K562 (cell line): ENCODE measurements at regions not wholly inside any gene's neighbourhood (a gene's known extent, or its start where the extent isn't known, plus 50 kb on each side); places are given as distances from the start of the nearest gene placed in this dataset.

Experiments
- ADNP ChIP-seq: fragments of 200-800 bp; sonication (Bioruptor generic); IDR thresholded peaks from 2 replicates; pipeline ENCODE4 v1.6.1; 2016; ENCODE audit warnings: missing genetic modification characterization, missing compliant biosample characterization
- ARID2 ChIP-seq: fragments of 450-650 bp; IDR thresholded peaks from 2 replicates; pipeline ENCODE4 v1.6.1; 2017; ENCODE audit warnings: antibody characterized with exemption, mild to moderate bottlenecking
- BMI1 ChIP-seq: fragments of 150-350 bp; IDR thresholded peaks from 2 replicates; pipeline ENCODE4 v1.6.1; 2014; ENCODE audit warnings: low read length
- FOXP1 ChIP-seq: sonication (generic); formaldehyde crosslinking; IDR thresholded peaks from 2 replicates; pipeline ENCODE4 v1.8.0; 2022; ENCODE audit warnings: mild to moderate bottlenecking, missing genetic modification reagents
- L3MBTL2 ChIP-seq: fragments of 450-650 bp; IDR thresholded peaks from 2 replicates; pipeline ENCODE4 v1.6.1; 2016; ENCODE audit warnings: mild to moderate bottlenecking, moderate library complexity
- POLR2AphosphoS2 ChIP-seq: IDR thresholded peaks from 2 replicates; pipeline ENCODE4 v1.6.1; 2012; ENCODE audit warnings: low read length, improper control_type of control experiment
- SLC30A9 ChIP-seq: fragments of 250-450 bp; sonication (Bioruptor Pico); IDR thresholded peaks from 2 replicates; pipeline ENCODE4 v1.8.0; 2022; ENCODE audit warnings: mild to moderate bottlenecking, moderate library complexity
- SREBF1 ChIP-seq: fragments of 150-350 bp; IDR thresholded peaks from 2 replicates; pipeline ENCODE4 v1.6.1; 2014; ENCODE audit warnings: antibody characterized with exemption, low read depth, low read length, borderline replicate concordance
- SREBF2 ChIP-seq: sonication (generic); formaldehyde crosslinking; IDR thresholded peaks from 2 replicates; pipeline ENCODE4 v1.4.0; 2020; ENCODE audit warnings: mild to moderate bottlenecking, missing genetic modification reagents
- ZNF12 ChIP-seq: sonication (generic); formaldehyde crosslinking; IDR thresholded peaks from 2 replicates; pipeline ENCODE4 v1.4.0; 2020; ENCODE audit warnings: mild to moderate bottlenecking, missing genetic modification reagents
- ZNF124 ChIP-seq: sonication (generic); formaldehyde crosslinking; IDR thresholded peaks from 2 replicates; pipeline ENCODE4 v1.8.1; 2022; ENCODE audit warnings: missing genetic modification reagents
- ZNF263 ChIP-seq: sonication (generic); formaldehyde crosslinking; IDR thresholded peaks from 2 replicates; pipeline ENCODE4 v1.8.0; 2022; ENCODE audit warnings: mild to moderate bottlenecking, missing genetic modification reagents, borderline replicate concordance
- ZNF696 ChIP-seq: fragments of 250-450 bp; sonication (Bioruptor Pico); conservative IDR thresholded peaks from 2 replicates; pipeline ENCODE4 v1.4.0; 2020; ENCODE audit warnings: mild to moderate bottlenecking, moderate library complexity
- TF ChIP-seq, protein P1 (sequence below), 2 experiments: fragments of 450-650 bp; IDR thresholded peaks; 2 replicates each; pipeline ENCODE4 v1.6.1; 2016; ENCODE audit warnings: mild to moderate bottlenecking in 2 of 2, borderline replicate concordance in 1 of 2, low read depth in 1 of 2, moderate library complexity in 1 of 2
- TF ChIP-seq, protein P2 (sequence below): sonication (generic); formaldehyde crosslinking; IDR thresholded peaks from 2 replicates; pipeline ENCODE4 v1.8.0; 2022; ENCODE audit warnings: mild to moderate bottlenecking, missing genetic modification reagents
- TF ChIP-seq, protein P3 (sequence below): fragments of 200-800 bp; sonication (Bioruptor generic); IDR thresholded peaks from 2 replicates; pipeline ENCODE4 v1.6.1; 2017; ENCODE audit warnings: missing genetic modification characterization, missing compliant biosample characterization

DNA sequence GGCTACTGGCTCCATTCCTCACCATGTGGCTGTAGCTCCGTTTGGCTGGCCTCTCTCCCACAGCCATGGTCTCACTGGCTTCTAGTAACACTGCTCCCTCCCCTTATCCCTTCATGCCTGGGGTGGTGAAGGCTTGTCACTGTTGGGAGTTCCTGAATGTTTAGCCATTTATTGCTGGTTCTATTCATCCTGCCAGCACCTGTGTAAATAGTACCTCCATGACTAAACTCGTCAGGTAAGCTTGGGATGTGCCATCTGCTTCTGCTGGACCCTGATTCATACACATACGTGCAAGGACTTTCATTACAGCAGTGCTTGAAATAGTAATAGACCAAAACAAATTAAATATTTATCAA is 61.6 kb downstream of the CCDC71L start (continued):
- TF ChIP-seq, protein P1, sequence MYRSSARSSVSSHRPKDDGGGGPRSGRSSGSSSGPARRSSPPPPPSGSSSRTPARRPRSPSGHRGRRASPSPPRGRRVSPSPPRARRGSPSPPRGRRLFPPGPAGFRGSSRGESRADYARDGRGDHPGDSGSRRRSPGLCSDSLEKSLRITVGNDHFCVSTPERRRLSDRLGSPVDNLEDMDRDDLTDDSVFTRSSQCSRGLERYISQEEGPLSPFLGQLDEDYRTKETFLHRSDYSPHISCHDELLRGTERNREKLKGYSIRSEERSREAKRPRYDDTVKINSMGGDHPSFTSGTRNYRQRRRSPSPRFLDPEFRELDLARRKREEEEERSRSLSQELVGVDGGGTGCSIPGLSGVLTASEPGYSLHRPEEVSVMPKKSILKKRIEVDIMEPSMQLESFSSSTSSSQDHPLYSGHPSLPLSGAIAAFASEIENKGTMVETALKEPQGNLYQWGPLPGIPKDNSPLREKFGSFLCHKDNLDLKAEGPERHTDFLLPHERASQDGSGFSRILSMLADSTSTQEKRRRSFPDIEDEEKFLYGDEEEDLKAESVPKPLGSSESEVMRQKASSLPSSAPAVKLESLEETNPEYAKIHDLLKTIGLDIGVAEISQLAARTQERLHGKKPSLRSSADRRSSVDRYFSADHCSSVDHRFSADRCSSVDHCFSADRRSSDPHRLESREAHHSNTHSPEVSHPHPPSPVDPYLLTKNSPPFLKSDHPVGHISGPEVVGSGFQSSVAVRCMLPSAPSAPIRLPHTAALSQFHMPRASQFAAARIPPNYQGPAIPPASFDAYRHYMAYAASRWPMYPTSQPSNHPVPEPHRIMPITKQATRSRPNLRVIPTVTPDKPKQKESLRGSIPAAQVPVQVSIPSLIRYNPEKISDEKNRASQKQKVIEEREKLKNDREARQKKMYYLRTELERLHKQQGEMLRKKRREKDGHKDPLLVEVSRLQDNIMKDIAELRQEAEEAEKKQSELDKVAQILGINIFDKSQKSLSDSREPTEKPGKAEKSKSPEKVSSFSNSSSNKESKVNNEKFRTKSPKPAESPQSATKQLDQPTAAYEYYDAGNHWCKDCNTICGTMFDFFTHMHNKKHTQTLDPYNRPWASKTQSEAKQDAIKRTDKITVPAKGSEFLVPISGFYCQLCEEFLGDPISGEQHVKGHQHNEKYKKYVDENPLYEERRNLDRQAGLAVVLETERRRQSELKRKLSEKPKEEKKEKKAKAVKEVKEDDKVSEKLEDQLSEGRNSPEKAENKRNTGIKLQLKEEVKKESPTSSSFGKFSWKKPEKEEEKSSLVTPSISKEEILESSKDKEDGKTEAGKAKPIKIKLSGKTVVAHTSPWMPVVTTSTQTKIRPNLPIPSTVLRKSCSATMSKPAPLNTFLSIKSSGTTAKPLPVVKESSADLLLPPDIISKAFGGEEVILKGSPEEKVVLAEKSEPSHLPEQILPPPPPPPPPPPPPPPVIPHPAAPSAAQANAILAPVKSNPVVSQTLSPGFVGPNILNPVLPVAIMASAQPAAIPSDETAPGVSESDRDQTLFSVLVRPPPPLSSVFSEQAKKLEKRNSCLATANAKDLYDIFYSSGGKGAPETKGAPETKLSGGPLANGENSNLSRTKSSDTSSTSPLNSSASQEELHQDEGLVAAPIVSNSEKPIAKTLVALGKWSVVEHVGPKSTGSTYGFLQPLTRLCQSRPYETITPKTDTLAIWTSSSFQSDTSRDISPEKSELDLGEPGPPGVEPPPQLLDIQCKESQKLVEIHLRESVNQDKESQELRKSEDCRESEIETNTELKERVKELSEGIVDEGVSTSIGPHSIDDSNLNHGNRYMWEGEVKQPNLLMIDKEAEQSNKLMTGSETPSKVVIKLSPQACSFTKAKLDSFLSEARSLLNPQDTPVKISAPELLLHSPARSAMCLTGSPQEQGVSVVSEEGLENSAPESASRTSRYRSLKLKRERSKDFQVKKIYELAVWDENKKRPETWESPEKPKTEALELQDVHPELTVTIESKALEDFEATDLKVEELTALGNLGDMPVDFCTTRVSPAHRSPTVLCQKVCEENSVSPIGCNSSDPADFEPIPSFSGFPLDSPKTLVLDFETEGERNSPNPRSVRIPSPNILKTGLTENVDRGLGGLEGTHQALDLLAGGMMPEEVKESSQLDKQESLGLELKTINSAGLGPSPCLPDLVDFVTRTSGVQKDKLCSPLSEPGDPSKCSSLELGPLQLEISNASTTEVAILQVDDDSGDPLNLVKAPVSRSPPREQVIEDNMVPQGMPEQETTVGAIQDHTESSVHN (IDR thresholded peaks at IDR 0.05; ENCODE audit: borderline replicate concordance in 1 of 2, low read depth in 1 of 2) = no peak
- TF ChIP-seq, protein P2, sequence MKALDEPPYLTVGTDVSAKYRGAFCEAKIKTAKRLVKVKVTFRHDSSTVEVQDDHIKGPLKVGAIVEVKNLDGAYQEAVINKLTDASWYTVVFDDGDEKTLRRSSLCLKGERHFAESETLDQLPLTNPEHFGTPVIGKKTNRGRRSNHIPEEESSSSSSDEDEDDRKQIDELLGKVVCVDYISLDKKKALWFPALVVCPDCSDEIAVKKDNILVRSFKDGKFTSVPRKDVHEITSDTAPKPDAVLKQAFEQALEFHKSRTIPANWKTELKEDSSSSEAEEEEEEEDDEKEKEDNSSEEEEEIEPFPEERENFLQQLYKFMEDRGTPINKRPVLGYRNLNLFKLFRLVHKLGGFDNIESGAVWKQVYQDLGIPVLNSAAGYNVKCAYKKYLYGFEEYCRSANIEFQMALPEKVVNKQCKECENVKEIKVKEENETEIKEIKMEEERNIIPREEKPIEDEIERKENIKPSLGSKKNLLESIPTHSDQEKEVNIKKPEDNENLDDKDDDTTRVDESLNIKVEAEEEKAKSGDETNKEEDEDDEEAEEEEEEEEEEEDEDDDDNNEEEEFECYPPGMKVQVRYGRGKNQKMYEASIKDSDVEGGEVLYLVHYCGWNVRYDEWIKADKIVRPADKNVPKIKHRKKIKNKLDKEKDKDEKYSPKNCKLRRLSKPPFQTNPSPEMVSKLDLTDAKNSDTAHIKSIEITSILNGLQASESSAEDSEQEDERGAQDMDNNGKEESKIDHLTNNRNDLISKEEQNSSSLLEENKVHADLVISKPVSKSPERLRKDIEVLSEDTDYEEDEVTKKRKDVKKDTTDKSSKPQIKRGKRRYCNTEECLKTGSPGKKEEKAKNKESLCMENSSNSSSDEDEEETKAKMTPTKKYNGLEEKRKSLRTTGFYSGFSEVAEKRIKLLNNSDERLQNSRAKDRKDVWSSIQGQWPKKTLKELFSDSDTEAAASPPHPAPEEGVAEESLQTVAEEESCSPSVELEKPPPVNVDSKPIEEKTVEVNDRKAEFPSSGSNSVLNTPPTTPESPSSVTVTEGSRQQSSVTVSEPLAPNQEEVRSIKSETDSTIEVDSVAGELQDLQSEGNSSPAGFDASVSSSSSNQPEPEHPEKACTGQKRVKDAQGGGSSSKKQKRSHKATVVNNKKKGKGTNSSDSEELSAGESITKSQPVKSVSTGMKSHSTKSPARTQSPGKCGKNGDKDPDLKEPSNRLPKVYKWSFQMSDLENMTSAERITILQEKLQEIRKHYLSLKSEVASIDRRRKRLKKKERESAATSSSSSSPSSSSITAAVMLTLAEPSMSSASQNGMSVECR (CRISPR knock-in tag) = no peak
- TF ChIP-seq, protein P3, sequence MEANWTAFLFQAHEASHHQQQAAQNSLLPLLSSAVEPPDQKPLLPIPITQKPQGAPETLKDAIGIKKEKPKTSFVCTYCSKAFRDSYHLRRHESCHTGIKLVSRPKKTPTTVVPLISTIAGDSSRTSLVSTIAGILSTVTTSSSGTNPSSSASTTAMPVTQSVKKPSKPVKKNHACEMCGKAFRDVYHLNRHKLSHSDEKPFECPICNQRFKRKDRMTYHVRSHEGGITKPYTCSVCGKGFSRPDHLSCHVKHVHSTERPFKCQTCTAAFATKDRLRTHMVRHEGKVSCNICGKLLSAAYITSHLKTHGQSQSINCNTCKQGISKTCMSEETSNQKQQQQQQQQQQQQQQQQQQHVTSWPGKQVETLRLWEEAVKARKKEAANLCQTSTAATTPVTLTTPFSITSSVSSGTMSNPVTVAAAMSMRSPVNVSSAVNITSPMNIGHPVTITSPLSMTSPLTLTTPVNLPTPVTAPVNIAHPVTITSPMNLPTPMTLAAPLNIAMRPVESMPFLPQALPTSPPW = no peak
- TF ChIP-seq ZNF12 (CRISPR knock-in tag) (no peak), BMI1 (no peak), SREBF2 (CRISPR knock-in tag) (no peak), FOXP1 (no peak), POLR2AphosphoS2 (no peak), L3MBTL2 (no peak), ZNF696 (CRISPR knock-in tag) (no peak), ZNF263 (CRISPR knock-in tag) (no peak), ADNP (tag) (no peak), SREBF1 (no peak), SLC30A9 (CRISPR knock-in tag) (no peak), ARID2 (no peak), ZNF124 (CRISPR knock-in tag) (no peak)
